T-helper 2 cell treated with Interferon-gamma antibody and Interleukin-4, amounts not matched to agents 5 μg/mL and 100 μg/mL, for 36 hours (primary cell): ENCODE measurements at regions not wholly inside any gene's neighbourhood (a gene's known extent, or its start where the extent isn't known, plus 50 kb on each side); places are given as distances from the start of the nearest gene placed in this dataset.
"Not testable (repeated sequence)": the region's sequence is repeated elsewhere in the genome, so short reads cannot be mapped to it uniquely, and the experiment has no call there.

Experiments
- DNase-seq: peaks from one replicate; pipeline ENCODE4 v3.0.0; 2021; ENCODE audit warnings: low spot score
- H3K27ac Mint-ChIP-seq: one replicate; pipeline ENCODE4 v1.8.0; 2021; ENCODE audit warnings: mild to moderate bottlenecking, mixed read lengths
- H3K27me3 Mint-ChIP-seq: one replicate; pipeline ENCODE4 v1.8.0; 2021; ENCODE audit warnings: low read depth, mixed read lengths
- H3K36me3 Mint-ChIP-seq: one replicate; pipeline ENCODE4 v1.8.0; 2021; ENCODE audit warnings: low read depth, mixed read lengths
- H3K4me1 Mint-ChIP-seq: one replicate; pipeline ENCODE4 v1.8.0; 2021; ENCODE audit warnings: low read depth, mixed read lengths
- H3K4me3 Mint-ChIP-seq: one replicate; pipeline ENCODE4 v1.8.0; 2022; ENCODE audit warnings: mild to moderate bottlenecking, moderate library complexity, mixed read lengths
- H3K9me3 Mint-ChIP-seq: one replicate; pipeline ENCODE4 v1.8.0; 2021; ENCODE audit warnings: mixed read lengths

DNA sequence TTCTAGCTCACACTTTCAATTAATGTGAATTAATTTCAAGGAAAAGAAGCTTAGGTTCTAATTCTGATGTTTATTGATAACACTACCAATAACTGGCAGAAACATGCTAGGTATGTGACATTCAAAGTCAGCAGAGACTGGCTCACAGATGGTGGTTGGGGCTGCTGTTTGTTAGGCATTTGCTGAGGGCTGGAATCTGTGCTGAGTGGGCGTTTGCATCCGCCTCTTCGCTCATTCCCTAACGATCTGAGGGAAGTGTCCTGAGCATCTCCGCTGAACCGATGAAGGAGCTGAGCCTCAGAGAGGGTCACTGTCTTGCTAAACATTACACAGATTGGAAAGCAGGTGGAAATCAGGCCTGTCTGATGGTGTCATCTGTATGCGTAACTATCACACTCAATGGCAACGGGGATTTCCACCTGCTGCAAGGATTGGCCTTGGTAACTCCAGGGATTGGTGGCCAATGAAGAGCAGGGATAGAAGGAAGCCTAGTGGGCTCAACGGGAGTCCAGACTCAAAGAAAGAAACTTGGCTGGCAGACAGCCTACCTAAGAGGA lies 338.9 kb downstream of the TEX29 start:
- no peaks in the 10 kb centered on the region for H3K9me3 Mint-ChIP-seq
- no peaks in the 10 kb centered on the region for H3K4me1 Mint-ChIP-seq
- H3K36me3 Mint-ChIP-seq = no peaks in the 10 kb centered on the region
- DNase-seq = no peak
- H3K4me3 Mint-ChIP-seq = no peak overlapping the region
- no peaks in the 10 kb centered on the region for H3K27me3 Mint-ChIP-seq
- no peak overlapping the region for H3K27ac Mint-ChIP-seq

GRCh38 chr13:111659842-111660241 lies 339.4 kb downstream of the TEX29 start:
- no peak for DNase-seq
- Mint-ChIP-seq H3K27ac (no peak overlapping the region), H3K9me3 (no peaks in the 10 kb centered on the region), H3K27me3 (no peaks in the 10 kb centered on the region), H3K4me1 (no peaks in the 10 kb centered on the region), H3K36me3 (no peaks in the 10 kb centered on the region), H3K4me3 (no peak overlapping the region)

DNA sequence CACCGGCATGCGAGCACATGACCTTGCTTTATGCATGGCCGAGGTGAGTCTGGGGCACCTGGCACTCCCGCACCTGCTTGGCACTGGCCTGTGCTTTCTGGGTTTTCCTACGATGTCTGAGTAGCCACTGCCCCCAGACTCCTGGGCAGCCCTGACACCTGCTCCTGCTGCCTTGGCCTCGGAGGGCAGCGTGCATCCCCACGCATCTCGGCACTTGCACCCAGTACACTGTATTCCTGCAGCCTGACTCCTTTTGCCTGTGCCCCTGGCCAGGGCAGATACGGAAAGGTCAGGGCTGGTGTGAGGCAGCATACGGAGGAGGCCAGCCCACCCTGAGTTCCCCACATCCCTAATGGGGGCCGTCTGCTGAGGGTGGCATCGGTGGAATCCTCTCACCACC lies 340.6 kb downstream of the TEX29 start:
- Mint-ChIP-seq H3K4me1 (no peaks in the 10 kb centered on the region), H3K27me3 (no peaks in the 10 kb centered on the region), H3K36me3 (no peaks in the 10 kb centered on the region), H3K27ac (no peak overlapping the region), H3K4me3 (no peak overlapping the region), H3K9me3 (no peaks in the 10 kb centered on the region)
- DNase-seq = no peak

DNA sequence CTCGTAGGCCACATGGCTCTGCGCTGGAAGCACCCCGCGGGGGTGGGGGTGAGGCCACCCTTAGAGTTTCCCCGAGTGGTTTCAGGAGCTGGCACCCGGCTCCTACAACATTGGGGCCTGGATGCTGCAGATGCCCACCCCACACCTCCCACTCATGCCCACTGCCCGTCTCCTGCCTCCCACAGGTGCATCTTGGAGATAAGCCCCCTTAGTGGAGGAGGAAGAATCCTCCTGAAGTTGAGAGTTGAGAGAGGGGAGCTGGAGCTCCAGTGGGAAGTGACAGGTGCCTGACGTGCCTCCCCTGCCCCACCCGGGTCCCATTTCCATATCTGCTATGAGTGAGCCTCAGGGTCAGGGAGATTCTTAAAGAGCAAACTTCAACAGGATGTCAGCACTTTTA lies 341.3 kb downstream of the TEX29 start:
- Mint-ChIP-seq H3K4me3 (no peak overlapping the region), H3K27ac (no peak overlapping the region), H3K9me3 (no peaks in the 10 kb centered on the region), H3K36me3 (no peaks in the 10 kb centered on the region), H3K4me1 (no peaks in the 10 kb centered on the region), H3K27me3 (no peaks in the 10 kb centered on the region)
- no peak for DNase-seq

GRCh38 chr13:111662451-111662850 lies 342.0 kb downstream of the TEX29 start:
- no peaks in the 10 kb centered on the region for H3K9me3 Mint-ChIP-seq
- H3K36me3 Mint-ChIP-seq = no peaks in the 10 kb centered on the region
- H3K27me3 Mint-ChIP-seq = no peaks in the 10 kb centered on the region
- H3K27ac Mint-ChIP-seq = no peak overlapping the region
- H3K4me3 Mint-ChIP-seq = no peak overlapping the region
- H3K4me1 Mint-ChIP-seq = no peaks in the 10 kb centered on the region
- no peak for DNase-seq

- no peak for DNase-seq
- Mint-ChIP-seq H3K9me3 (no peaks in the 10 kb centered on the region), H3K27me3 (no peaks in the 10 kb centered on the region), H3K4me3 (no peak overlapping the region), H3K27ac (no peak overlapping the region), H3K4me1 (no peaks in the 10 kb centered on the region), H3K36me3 (no peaks in the 10 kb centered on the region)
These were observed 342.5 kb downstream of the TEX29 start for GRCh38 chr13:111662895-111663294.

DNA sequence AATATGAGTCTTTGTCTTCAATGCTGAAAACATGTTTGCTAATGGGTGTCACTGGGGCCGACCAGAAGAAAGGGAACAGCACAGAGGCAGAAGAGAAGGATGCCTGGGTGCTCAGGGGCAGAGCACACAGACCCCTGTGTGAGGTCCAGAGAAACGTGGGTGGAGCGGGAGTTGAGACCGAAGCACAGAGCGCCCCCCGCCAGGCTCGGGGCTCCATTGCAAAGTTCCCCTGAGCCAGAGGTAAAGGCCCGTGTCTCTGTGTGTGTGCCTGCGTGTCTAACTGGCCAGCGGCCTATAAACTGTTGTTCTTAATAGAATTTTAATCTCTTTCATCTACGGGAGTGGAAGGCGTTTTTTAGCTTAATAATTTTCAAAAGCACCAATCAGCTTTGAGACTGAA lies 343.1 kb downstream of the TEX29 start:
- Mint-ChIP-seq H3K9me3 (no peaks in the 10 kb centered on the region), H3K27me3 (no peaks in the 10 kb centered on the region), H3K4me3 (no peak overlapping the region), H3K36me3 (no peaks in the 10 kb centered on the region), H3K4me1 (no peaks in the 10 kb centered on the region), H3K27ac (no peak overlapping the region)
- no peak for DNase-seq

DNA sequence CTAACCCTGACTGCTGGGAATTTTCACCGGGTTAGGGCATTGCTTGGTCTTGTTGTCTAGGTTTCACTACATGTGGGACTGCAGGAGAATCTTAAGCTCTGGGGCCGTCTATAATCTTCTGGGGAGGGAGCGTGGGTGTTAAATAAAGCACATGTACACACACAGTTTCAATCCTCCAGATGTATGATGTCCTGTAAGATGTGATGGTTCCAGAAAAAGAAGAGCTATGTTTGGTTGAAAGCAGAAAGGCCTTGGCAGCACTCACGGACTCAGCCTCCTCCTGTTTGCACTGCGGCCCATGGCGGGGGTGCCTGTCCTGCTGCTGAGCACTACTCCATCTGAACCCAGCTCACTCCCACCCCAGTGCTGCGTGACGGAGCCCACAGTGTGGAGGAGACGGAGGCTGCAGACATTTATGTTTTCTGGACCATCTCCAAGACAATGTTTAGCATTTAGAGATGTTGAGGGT lies 343.5 kb downstream of the TEX29 start:
- H3K36me3 Mint-ChIP-seq = no peaks in the 10 kb centered on the region
- no peaks in the 10 kb centered on the region for H3K27me3 Mint-ChIP-seq
- no peaks in the 10 kb centered on the region for H3K9me3 Mint-ChIP-seq
- no peak for DNase-seq
- H3K4me1 Mint-ChIP-seq = no peaks in the 10 kb centered on the region
- H3K4me3 Mint-ChIP-seq = no peak overlapping the region
- H3K27ac Mint-ChIP-seq = no peak overlapping the region

- Mint-ChIP-seq H3K9me3 (no peaks in the 10 kb centered on the region), H3K27me3 (no peaks in the 10 kb centered on the region), H3K4me1 (no peaks in the 10 kb centered on the region), H3K4me3 (no peak overlapping the region), H3K36me3 (no peaks in the 10 kb centered on the region), H3K27ac (no peak overlapping the region)
- DNase-seq = no peak
These were observed 344.3 kb downstream of the TEX29 start for GRCh38 chr13:111664696-111665095.

DNA sequence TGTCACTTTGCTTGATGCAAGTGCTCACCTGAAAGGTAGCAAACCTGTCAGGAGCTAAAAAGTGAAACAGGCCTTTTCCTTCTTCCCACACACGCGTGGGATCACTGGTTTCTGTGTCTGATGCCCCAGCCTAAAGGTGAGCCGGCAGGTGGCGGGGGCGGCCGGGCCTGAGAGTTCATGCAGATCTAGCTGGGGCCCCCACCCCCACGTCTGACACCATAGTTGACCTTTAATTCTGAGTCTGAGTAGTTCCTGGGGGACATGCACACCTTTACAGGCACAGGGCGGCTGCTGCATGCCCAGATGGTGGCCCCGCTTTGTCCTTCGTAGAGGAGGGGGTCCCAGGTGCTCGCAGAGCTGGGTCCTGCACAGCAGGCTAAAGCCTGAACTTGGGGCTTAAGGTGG lies 345.3 kb downstream of the TEX29 start:
- H3K27me3 Mint-ChIP-seq = no peaks in the 10 kb centered on the region
- no peaks in the 10 kb centered on the region for H3K36me3 Mint-ChIP-seq
- DNase-seq = no peak
- H3K27ac Mint-ChIP-seq = no peak overlapping the region
- H3K4me1 Mint-ChIP-seq = no peaks in the 10 kb centered on the region
- no peak overlapping the region for H3K4me3 Mint-ChIP-seq
- H3K9me3 Mint-ChIP-seq = no peaks in the 10 kb centered on the region

DNA sequence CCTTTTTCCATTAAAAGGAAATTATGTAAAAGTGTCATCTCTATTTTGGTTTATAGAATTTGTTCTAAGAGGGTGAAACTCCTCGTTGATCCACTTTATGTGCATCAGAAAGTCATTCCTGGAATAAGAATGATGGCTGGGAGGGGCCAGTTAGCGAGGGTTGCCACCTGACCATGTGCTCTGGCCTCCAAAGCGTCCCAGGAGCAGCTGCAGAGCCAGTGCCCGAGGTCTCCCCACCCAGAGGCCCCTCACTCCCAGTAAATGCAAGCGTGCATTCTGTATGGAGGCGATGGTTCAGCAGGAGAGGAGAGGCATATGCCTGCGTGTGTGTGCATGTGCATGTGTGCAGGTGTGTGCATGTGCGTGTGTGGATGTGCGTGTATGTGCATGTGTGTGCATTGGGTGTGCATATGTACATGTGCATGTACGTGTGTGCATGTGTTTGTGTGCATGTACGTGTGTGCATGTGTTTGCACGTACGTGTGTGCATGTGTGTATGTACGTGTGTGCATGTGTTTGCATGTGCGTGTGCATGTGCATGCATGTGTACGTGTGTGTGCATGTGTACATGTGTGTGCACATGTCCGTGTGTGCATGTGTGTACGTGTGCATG lies 345.8 kb downstream of the TEX29 start:
- Mint-ChIP-seq H3K36me3 (no peaks in the 10 kb centered on the region), H3K9me3 (no peaks in the 10 kb centered on the region), H3K4me1 (no peaks in the 10 kb centered on the region), H3K4me3 (no peak overlapping the region), H3K27me3 (no peaks in the 10 kb centered on the region), H3K27ac (no peak overlapping the region)
- no peak for DNase-seq

- no peaks in the 10 kb centered on the region for H3K4me1 Mint-ChIP-seq
- H3K27ac Mint-ChIP-seq = no peak overlapping the region
- no peak for DNase-seq
- H3K4me3 Mint-ChIP-seq = no peak overlapping the region
- H3K9me3 Mint-ChIP-seq = no peaks in the 10 kb centered on the region
- no peaks in the 10 kb centered on the region for H3K27me3 Mint-ChIP-seq
- H3K36me3 Mint-ChIP-seq = no peaks in the 10 kb centered on the region
These were observed 347.3 kb downstream of the TEX29 start for GRCh38 chr13:111667757-111668156.

- Mint-ChIP-seq H3K27me3 (no peaks in the 10 kb centered on the region), H3K36me3 (no peaks in the 10 kb centered on the region), H3K27ac (no peak overlapping the region), H3K9me3 (no peaks in the 10 kb centered on the region), H3K4me3 (no peak overlapping the region), H3K4me1 (no peaks in the 10 kb centered on the region)
- no peak for DNase-seq
These were observed 348.0 kb downstream of the TEX29 start for GRCh38 chr13:111668451-111668850.

DNA sequence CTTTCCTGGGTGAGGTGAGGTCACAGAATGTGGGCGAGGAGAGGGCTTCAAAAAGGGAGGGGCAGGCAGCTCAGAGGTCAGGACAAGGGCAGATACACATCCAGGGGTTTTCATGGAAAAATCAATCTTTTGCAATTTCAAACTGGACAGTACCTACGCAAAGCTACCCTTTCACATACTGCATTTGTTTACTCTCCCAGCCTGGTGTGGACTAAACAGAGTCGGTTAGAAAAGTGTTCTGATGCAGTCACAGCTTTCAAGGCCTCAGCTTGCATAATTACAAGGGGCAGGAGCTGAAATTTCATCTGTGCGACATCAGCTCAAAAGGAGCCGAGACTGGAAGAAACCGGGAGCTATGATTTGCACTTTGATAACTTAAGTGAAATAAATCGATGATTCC lies 351.8 kb downstream of the TEX29 start:
- not testable (repeated sequence) for H3K27ac Mint-ChIP-seq, DNase-seq, H3K4me3 Mint-ChIP-seq, H3K4me1 Mint-ChIP-seq, H3K27me3 Mint-ChIP-seq, H3K36me3 Mint-ChIP-seq, H3K9me3 Mint-ChIP-seq
